Fibroblast of villous mesenchyme (primary cell): ENCODE measurements at regions not wholly inside any gene's neighbourhood (a gene's known extent, or its start where the extent isn't known, plus 50 kb on each side); places are given as distances from the start of the nearest gene placed in this dataset.

Source experiments
- DNase-seq: peaks from one replicate; pipeline ENCODE4 v3.0.0-alpha.2; 2010; ENCODE audit warnings: low read depth
- H3K4me3 ChIP-seq: 2 replicates; pipeline ENCODE4 v1.5.1; 2011; ENCODE audit warnings: low read depth, mild to moderate bottlenecking, low read length
- CTCF ChIP-seq: IDR thresholded peaks from 2 replicates; pipeline ENCODE4 v1.5.1; 2012; ENCODE audit warnings: low read depth, mild to moderate bottlenecking, low read length; ENCODE audit not compliant: insufficient read depth

DNA sequence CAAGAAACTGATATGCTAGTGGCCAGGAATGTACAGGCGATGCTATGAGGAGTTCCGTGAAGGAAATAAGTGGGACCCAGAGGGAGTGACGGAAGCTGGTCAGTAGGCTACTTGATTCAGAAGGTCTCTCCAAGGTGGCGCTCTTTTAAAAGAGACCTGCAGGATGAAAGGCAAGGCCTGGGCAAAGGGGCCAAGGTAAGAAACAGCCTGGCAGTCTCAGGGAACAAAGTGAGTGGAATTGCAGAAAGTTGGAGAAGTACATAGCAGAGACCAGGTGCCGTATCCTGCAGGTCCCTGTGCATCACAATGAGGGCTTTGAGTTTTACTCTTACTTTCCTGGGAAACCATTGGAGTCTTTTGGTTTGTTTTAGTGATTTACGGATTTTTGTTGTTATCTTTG, 905.6 kb downstream of the BCL11B start:
- H3K4me3 ChIP-seq = no peak overlapping the region
- DNase-seq = no peak
- TF ChIP-seq CTCF = no peak

DNA sequence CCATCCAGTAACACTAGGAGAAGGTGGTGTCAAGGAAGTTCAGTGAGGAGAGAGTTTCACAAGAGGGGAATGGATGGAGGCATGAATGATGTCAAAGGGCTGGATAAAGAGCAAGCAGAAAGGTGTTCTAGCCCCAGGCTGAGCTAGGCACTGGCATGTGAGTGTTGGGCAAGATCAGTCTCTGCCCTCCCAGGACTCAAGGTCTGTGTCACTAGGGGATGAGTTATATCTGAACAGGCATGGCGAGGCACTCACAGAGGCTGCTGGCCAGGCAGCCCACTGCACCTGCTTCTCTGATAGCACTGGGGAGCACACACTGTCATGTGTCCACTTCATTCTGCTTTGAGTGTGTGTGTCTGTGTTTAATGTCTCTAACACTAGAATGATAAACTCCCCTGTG, 903.8 kb downstream of the BCL11B start:
- no peak overlapping the region for H3K4me3 ChIP-seq
- DNase-seq = no peak
- TF ChIP-seq CTCF = no peak

DNA sequence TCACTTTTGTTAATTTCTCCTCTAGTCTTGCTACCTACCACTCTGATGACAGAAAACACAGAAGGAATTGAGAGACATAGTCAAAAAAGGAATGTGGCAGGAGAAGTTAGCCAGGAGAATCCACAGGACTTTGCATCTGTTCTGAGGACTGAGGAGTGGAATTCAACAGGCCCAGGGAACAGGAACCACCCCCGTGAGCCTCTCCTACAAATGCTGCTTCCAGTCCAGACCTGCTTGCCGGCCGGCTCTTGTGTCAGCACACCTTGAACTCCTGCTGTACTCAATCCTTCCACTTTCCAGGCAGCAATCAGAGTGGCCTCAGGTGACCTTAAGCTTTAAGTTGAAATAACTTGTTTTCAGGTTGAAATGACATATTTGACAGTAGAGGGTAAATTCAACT, 903.1 kb downstream of the BCL11B start:
- H3K4me3 ChIP-seq = no peak overlapping the region
- TF ChIP-seq CTCF = no peak
- DNase-seq = no peak

- no peak for TF ChIP-seq CTCF
- no peak overlapping the region for H3K4me3 ChIP-seq
- DNase-seq = no peak
These were observed 902.7 kb downstream of the BCL11B start for GRCh38 chr14:98369344-98369743.

GRCh38 chr14:98370352-98370751, 901.6 kb downstream of the BCL11B start:
- no peak for DNase-seq
- no peak for TF ChIP-seq CTCF
- H3K4me3 ChIP-seq = no peak overlapping the region

DNA sequence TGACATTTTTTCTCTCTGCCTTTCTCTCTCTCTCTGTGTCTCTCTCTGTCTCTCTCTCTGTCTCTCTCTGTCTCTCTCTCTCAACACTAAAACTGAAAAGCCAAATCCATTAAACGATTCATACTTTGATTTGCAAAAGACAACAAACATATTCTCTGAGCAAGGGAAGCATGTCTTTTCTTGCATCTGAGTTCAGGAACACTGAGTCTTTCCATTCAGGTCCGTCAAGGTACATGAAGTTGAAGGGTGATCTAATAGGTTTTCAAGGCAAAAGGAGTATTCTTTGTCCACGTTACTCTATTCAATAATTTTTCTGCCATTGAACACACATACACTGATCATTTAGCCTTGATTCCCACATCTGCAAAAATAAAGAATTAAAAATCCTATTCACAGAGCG, 900.9 kb downstream of the BCL11B start:
- H3K4me3 ChIP-seq = no peak overlapping the region
- DNase-seq = no peak
- no peak for TF ChIP-seq CTCF

GRCh38 chr14:98374136-98374535, 897.9 kb downstream of the BCL11B start:
- no peak for TF ChIP-seq CTCF
- no peak overlapping the region for H3K4me3 ChIP-seq
- DNase-seq = no peak
